ENCODE measurements at regions not wholly inside any gene's neighbourhood (a gene's known extent, or its start where the extent isn't known, plus 50 kb on each side); places are given as distances from the start of the nearest gene placed in this dataset.

DNA sequence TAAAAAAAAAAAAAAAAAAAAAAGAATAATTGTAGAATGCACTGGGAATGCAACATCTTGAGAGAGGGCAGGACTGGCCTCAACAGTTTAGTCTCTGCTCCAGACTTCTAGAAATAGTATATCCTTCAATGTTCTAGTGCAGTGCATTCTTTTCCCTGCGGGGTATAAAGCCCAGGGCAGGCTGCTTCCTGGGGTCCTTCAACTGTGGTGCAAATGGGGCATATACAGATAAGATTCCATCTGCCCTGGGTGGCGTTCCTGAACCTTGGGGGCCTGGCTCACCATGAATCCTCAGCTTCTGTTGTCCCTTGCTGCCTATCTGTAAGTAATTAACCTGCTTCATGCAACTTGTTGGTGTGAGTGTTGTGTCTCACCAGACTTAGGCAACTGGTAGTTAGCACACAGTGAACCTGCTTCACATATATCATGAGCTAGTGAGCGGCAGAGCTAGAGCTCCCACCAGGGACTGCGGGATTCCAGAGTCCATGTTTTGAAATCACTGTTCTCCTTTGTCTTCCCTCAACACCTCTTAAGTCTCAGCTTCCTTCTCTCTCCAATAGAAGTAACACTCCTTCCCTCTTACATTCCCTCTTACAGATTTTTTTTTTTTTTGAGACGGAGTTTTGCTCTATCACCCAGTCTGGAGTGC, 177.6 kb downstream of the SUDS3 start:
- Histone ChIP-seq H3K27ac (ENCODE audit: low read length) (no peak overlapping the region), H3K4me3 (ENCODE audit: low read length) (no peak overlapping the region), H3K27me3 (ENCODE audit: control insufficient read depth, insufficient read depth, low read length) (no peaks in the 10 kb centered on the region), H3K36me3 (ENCODE audit: control insufficient read depth, insufficient read depth, low read length) (no peaks in the 10 kb centered on the region), H3K4me1 (ENCODE audit: control insufficient read depth, insufficient read depth, low read length) (peaks cover 2% of the 10 kb centered on the region; the same call in 1 of the 2 replicates), H3K9me3 (ENCODE audit: control insufficient read depth, insufficient read depth, low read length) (no peaks in the 10 kb centered on the region)
- no peak for DNase-seq (ENCODE audit: low read depth, low spot score)
- no CpG with 5 or more reads among the region's 5 CpGs for WGBS (ENCODE audit: insufficient coverage, insufficient read length)

- no CpG with 5 or more reads among the region's 4 CpGs for WGBS (ENCODE audit: insufficient coverage, insufficient read length)
- no peak for DNase-seq (ENCODE audit: low read depth, low spot score)
- no peaks in the 10 kb centered on the region for H3K36me3 ChIP-seq (ENCODE audit: control insufficient read depth, insufficient read depth, low read length)
Observed at GRCh38 chr12:118558941-118559340, 182.6 kb downstream of the SUDS3 start.

DNA sequence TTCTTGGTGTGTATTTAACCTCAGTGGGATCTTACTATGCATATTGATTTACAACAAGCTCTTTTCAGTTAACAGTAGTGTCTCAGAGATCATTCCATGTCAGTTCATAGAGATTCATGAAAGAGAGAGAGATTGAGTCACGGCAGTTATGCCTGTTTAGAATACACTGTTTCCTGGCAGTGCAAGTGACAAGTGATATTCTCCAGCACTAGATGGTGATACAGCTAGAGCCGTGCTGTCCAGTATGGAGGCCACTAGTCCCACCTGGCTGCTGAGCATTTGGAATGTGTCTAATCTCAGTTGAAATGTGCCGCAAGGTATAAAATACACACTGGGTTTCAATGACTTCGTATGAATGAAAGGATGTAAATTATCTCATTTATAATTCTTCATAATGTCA, 184.4 kb downstream of the SUDS3 start:
- no peak for DNase-seq (ENCODE audit: low read depth, low spot score)
- WGBS (ENCODE audit: insufficient coverage, insufficient read length), result no CpG with 5 or more reads among the region's 4 CpGs
- Histone ChIP-seq H3K4me1 (ENCODE audit: control insufficient read depth, insufficient read depth, low read length) (no peaks in the 10 kb centered on the region), H3K4me3 (ENCODE audit: low read length) (no peak overlapping the region), H3K9me3 (ENCODE audit: control insufficient read depth, insufficient read depth, low read length) (no peaks in the 10 kb centered on the region), H3K27ac (ENCODE audit: low read length) (no peak overlapping the region), H3K27me3 (ENCODE audit: control insufficient read depth, insufficient read depth, low read length) (no peaks in the 10 kb centered on the region), H3K36me3 (ENCODE audit: control insufficient read depth, insufficient read depth, low read length) (no peaks in the 10 kb centered on the region)

More at GRCh38 chr12:118558941-118559340, 182.6 kb downstream of the SUDS3 start:
- Histone ChIP-seq H3K27me3 (ENCODE audit: control insufficient read depth, insufficient read depth, low read length) (no peaks in the 10 kb centered on the region), H3K4me1 (ENCODE audit: control insufficient read depth, insufficient read depth, low read length) (peaks cover 2% of the 10 kb centered on the region; the same call in 1 of the 2 replicates), H3K27ac (ENCODE audit: low read length) (no peak overlapping the region), H3K4me3 (ENCODE audit: low read length) (no peak overlapping the region), H3K9me3 (ENCODE audit: control insufficient read depth, insufficient read depth, low read length) (no peaks in the 10 kb centered on the region)

- DNase-seq (ENCODE audit: low read depth, low spot score), result no peak
- WGBS (ENCODE audit: insufficient coverage, insufficient read length), result no CpG with 5 or more reads among the region's 5 CpGs
- H3K4me1 ChIP-seq (ENCODE audit: control insufficient read depth, insufficient read depth, low read length), result no peaks in the 10 kb centered on the region
- no peaks in the 10 kb centered on the region for H3K27me3 ChIP-seq (ENCODE audit: control insufficient read depth, insufficient read depth, low read length)
- H3K36me3 ChIP-seq (ENCODE audit: control insufficient read depth, insufficient read depth, low read length), result no peaks in the 10 kb centered on the region
- no peak overlapping the region for H3K4me3 ChIP-seq (ENCODE audit: low read length)
- H3K9me3 ChIP-seq (ENCODE audit: control insufficient read depth, insufficient read depth, low read length), result no peaks in the 10 kb centered on the region; the same call in none of the 2 replicates
- no peak overlapping the region for H3K27ac ChIP-seq (ENCODE audit: low read length)
Observed at GRCh38 chr12:118571730-118572129, 195.4 kb downstream of the SUDS3 start.

DNA sequence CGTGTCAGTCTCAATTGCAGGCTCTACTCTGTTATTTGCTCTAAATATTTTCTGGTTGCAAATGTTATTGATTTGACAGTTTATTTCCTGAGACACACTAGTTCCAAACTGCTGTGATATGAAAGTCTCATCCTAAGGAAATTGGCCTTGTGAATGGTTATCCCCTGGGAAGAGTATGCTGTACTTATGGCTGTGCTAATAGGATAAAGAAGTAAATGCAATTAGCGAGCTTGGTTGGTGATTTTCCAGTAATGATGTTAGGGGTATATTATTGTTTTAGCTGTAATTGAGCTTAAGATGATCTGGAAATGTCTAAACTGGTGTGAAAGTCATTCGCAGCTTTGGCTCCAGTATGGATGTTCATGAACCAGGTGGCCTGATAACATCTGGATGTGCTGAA, 197.9 kb downstream of the SUDS3 start:
- no peak for DNase-seq (ENCODE audit: low read depth, low spot score)
- Histone ChIP-seq H3K27ac (ENCODE audit: low read length) (no peak overlapping the region), H3K9me3 (ENCODE audit: control insufficient read depth, insufficient read depth, low read length) (no peaks in the 10 kb centered on the region; the same call in none of the 2 replicates), H3K4me1 (ENCODE audit: control insufficient read depth, insufficient read depth, low read length) (no peaks in the 10 kb centered on the region), H3K36me3 (ENCODE audit: control insufficient read depth, insufficient read depth, low read length) (no peaks in the 10 kb centered on the region), H3K4me3 (ENCODE audit: low read length) (no peak overlapping the region), H3K27me3 (ENCODE audit: control insufficient read depth, insufficient read depth, low read length) (no peaks in the 10 kb centered on the region)
- 100% methylated on average over 1 of the region's 3 CpGs for whole genome bisulfite sequencing (ENCODE audit: insufficient coverage, insufficient read length)

GRCh38 chr12:118575730-118576129, 199.4 kb downstream of the SUDS3 start:
- H3K9me3 ChIP-seq (ENCODE audit: control insufficient read depth, insufficient read depth, low read length), result no peaks in the 10 kb centered on the region; the same call in none of the 2 replicates
- no peak overlapping the region for H3K4me3 ChIP-seq (ENCODE audit: low read length)
- H3K36me3 ChIP-seq (ENCODE audit: control insufficient read depth, insufficient read depth, low read length), result no peaks in the 10 kb centered on the region
- DNase-seq (ENCODE audit: low read depth, low spot score), result no peak
- 100% methylated on average over 2 of the region's 2 CpGs for WGBS (ENCODE audit: insufficient coverage, insufficient read length)
- H3K4me1 ChIP-seq (ENCODE audit: control insufficient read depth, insufficient read depth, low read length), result no peaks in the 10 kb centered on the region
- no peaks in the 10 kb centered on the region for H3K27me3 ChIP-seq (ENCODE audit: control insufficient read depth, insufficient read depth, low read length)
- H3K27ac ChIP-seq (ENCODE audit: low read length), result no peak overlapping the region

DNA sequence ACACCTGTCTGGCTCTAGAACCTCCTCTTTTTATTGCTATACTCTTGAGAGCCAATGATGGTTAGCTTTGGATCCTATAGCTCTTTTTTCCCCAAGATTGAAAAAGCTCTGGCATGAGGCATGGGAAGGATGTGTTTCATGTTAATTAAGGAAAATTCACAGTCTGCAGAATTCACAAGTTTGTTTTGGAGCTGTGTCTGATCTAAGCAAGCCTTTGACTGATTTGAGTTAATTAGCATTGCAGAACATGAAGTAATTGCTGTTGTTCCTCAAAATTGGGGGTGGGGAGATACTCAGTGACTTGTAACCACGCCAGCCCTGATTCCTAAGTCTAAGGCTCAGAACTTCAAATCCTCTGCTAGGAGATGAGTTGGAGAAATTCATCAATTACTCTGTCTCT, 205.0 kb downstream of the SUDS3 start:
- DNase-seq (ENCODE audit: low read depth, low spot score), result no peak
- no peak overlapping the region for H3K27ac ChIP-seq (ENCODE audit: low read length)
- no peaks in the 10 kb centered on the region; the same call in 1 of the 2 replicates for H3K9me3 ChIP-seq (ENCODE audit: control insufficient read depth, insufficient read depth, low read length)
- H3K4me1 ChIP-seq (ENCODE audit: control insufficient read depth, insufficient read depth, low read length), result no peaks in the 10 kb centered on the region
- WGBS (ENCODE audit: insufficient coverage, insufficient read length), result no CpG with 5 or more reads among the region's 1 CpG
- no peaks in the 10 kb centered on the region for H3K36me3 ChIP-seq (ENCODE audit: control insufficient read depth, insufficient read depth, low read length)
- no peak overlapping the region for H3K4me3 ChIP-seq (ENCODE audit: low read length)
- no peaks in the 10 kb centered on the region for H3K27me3 ChIP-seq (ENCODE audit: control insufficient read depth, insufficient read depth, low read length)

GRCh38 chr12:118582863-118583262, 206.5 kb downstream of the SUDS3 start:
- no peaks in the 10 kb centered on the region for H3K27me3 ChIP-seq (ENCODE audit: control insufficient read depth, insufficient read depth, low read length)
- no CpG with 5 or more reads among the region's 4 CpGs for WGBS (ENCODE audit: insufficient coverage, insufficient read length)
- no peak overlapping the region for H3K4me3 ChIP-seq (ENCODE audit: low read length)
- no peaks in the 10 kb centered on the region for H3K4me1 ChIP-seq (ENCODE audit: control insufficient read depth, insufficient read depth, low read length)
- DNase-seq (ENCODE audit: low read depth, low spot score), result no peak
- H3K36me3 ChIP-seq (ENCODE audit: control insufficient read depth, insufficient read depth, low read length), result no peaks in the 10 kb centered on the region
- no peaks in the 10 kb centered on the region for H3K9me3 ChIP-seq (ENCODE audit: control insufficient read depth, insufficient read depth, low read length)
- H3K27ac ChIP-seq (ENCODE audit: low read length), result no peak overlapping the region

DNA sequence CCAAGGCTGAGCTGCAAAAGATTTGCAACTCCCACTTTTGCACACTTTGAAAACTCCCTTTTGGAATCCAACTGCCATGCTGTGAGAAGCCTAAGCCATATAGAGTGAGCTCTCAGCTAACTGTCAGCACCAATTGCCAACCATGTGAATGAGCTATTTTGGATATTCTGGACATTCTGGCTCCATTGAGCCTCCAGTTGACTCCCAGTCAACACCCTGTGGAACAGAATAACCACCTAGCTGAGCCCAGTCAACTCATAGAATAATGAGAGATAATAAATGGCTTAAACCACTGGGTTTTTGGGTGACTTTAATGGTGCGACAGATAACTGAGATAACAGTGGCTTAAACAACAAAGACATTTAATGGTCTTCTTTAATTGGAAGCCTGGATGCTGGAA, 210.1 kb downstream of the SUDS3 start:
- H3K4me1 ChIP-seq (ENCODE audit: control insufficient read depth, insufficient read depth, low read length), result no peaks in the 10 kb centered on the region
- H3K27ac ChIP-seq (ENCODE audit: low read length), result no peak overlapping the region
- H3K27me3 ChIP-seq (ENCODE audit: control insufficient read depth, insufficient read depth, low read length), result no peaks in the 10 kb centered on the region
- no peak overlapping the region for H3K4me3 ChIP-seq (ENCODE audit: low read length)
- DNase-seq (ENCODE audit: low read depth, low spot score), result no peak
- no peaks in the 10 kb centered on the region for H3K9me3 ChIP-seq (ENCODE audit: control insufficient read depth, insufficient read depth, low read length)
- no CpG with 5 or more reads among the region's 1 CpG for WGBS (ENCODE audit: insufficient coverage, insufficient read length)
- H3K36me3 ChIP-seq (ENCODE audit: control insufficient read depth, insufficient read depth, low read length), result no peaks in the 10 kb centered on the region

GRCh38 chr12:118589162-118589561, 212.8 kb downstream of the SUDS3 start:
- Histone ChIP-seq H3K9me3 (ENCODE audit: control insufficient read depth, insufficient read depth, low read length) (no peaks in the 10 kb centered on the region), H3K4me1 (ENCODE audit: control insufficient read depth, insufficient read depth, low read length) (no peaks in the 10 kb centered on the region), H3K27me3 (ENCODE audit: control insufficient read depth, insufficient read depth, low read length) (no peaks in the 10 kb centered on the region), H3K27ac (ENCODE audit: low read length) (no peak overlapping the region), H3K4me3 (ENCODE audit: low read length) (no peak overlapping the region), H3K36me3 (ENCODE audit: control insufficient read depth, insufficient read depth, low read length) (no peaks in the 10 kb centered on the region)
- no CpG with 5 or more reads among the region's 1 CpG for WGBS (ENCODE audit: insufficient coverage, insufficient read length)
- DNase-seq (ENCODE audit: low read depth, low spot score), result no peak
